Right atrium auricular region (tissue), 2 donors: ENCODE measurements at regions not wholly inside any gene's neighbourhood (a gene's known extent, or its start where the extent isn't known, plus 50 kb on each side); places are given as distances from the start of the nearest gene placed in this dataset.
"Not testable (repeated sequence)": the region's sequence is repeated elsewhere in the genome, so short reads cannot be mapped to it uniquely, and the experiment has no call there.

Experiments used
- DNase-seq: peaks from one replicate; pipeline ENCODE4 v3.0.0-alpha.2; 2019; ENCODE audit warnings: low spot score
- H3K27ac ChIP-seq, 2 donors: fragments of 200-600 bp; sonication (generic); 1 replicate in 1 of 2; 2 replicates in 1 of 2; pipeline ENCODE4 v1.5.1; 2016 to 2019
- H3K27me3 ChIP-seq, 2 donors: fragments of 200-600 bp; sonication (generic); one replicate each; pipeline versions ENCODE4 v1.5.1 to v1.6.0; 2017 to 2019
- H3K36me3 ChIP-seq: fragments of 200-600 bp; sonication (generic); one replicate; pipeline ENCODE4 v1.5.1; 2016
- H3K4me1 ChIP-seq, 2 donors: fragments of 200-600 bp; sonication (generic); one replicate each; pipeline versions ENCODE4 v1.5.1 to v1.6.0; 2017 to 2019
- H3K4me3 ChIP-seq, 2 donors: fragments of 200-600 bp; sonication (generic); 1 replicate in 1 of 2; 2 replicates in 1 of 2; pipeline ENCODE4 v1.5.1; 2017 to 2019; ENCODE audit warnings: mild to moderate bottlenecking in 1 of 2, moderate library complexity in 1 of 2
- H3K9me3 ChIP-seq, 2 donors: fragments of 200-600 bp; sonication (generic); one replicate each; pipeline ENCODE4 v1.5.1; 2019
- TF ChIP-seq, protein P1 (sequence below), 2 donors: fragments of 200-600 bp; sonication (generic); IDR thresholded peaks; one replicate each; pipeline ENCODE4 v1.5.1; 2019; ENCODE audit warnings: antibody characterized with exemption in 2 of 2

GRCh38 chr6:126204126-126204525 is 135.8 kb upstream of the CENPW start:
- no peak for DNase-seq
- H3K36me3 ChIP-seq, result no peaks in the 10 kb centered on the region
- no peaks in the 10 kb centered on the region for H3K4me1 ChIP-seq

GRCh38 chr6:126204598-126204997 is 135.3 kb upstream of the CENPW start:
- Histone ChIP-seq H3K27ac (no peak overlapping the region), H3K4me1 (no peaks in the 10 kb centered on the region), H3K4me3 (no peak overlapping the region), H3K9me3 (no peaks in the 10 kb centered on the region), H3K36me3 (no peaks in the 10 kb centered on the region), H3K27me3 (no peaks in the 10 kb centered on the region)
- TF ChIP-seq, protein P1, sequence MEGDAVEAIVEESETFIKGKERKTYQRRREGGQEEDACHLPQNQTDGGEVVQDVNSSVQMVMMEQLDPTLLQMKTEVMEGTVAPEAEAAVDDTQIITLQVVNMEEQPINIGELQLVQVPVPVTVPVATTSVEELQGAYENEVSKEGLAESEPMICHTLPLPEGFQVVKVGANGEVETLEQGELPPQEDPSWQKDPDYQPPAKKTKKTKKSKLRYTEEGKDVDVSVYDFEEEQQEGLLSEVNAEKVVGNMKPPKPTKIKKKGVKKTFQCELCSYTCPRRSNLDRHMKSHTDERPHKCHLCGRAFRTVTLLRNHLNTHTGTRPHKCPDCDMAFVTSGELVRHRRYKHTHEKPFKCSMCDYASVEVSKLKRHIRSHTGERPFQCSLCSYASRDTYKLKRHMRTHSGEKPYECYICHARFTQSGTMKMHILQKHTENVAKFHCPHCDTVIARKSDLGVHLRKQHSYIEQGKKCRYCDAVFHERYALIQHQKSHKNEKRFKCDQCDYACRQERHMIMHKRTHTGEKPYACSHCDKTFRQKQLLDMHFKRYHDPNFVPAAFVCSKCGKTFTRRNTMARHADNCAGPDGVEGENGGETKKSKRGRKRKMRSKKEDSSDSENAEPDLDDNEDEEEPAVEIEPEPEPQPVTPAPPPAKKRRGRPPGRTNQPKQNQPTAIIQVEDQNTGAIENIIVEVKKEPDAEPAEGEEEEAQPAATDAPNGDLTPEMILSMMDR (IDR thresholded peaks at IDR 0.05), result no peak
- DNase-seq, result no peak

More at GRCh38 chr6:126204126-126204525, 135.8 kb upstream of the CENPW start:
- H3K4me3 ChIP-seq, result no peak overlapping the region
- H3K27me3 ChIP-seq, result no peaks in the 10 kb centered on the region
- no peak overlapping the region for H3K27ac ChIP-seq
- TF ChIP-seq, protein P1 (IDR thresholded peaks at IDR 0.05), result no peak
- no peaks in the 10 kb centered on the region for H3K9me3 ChIP-seq

DNA sequence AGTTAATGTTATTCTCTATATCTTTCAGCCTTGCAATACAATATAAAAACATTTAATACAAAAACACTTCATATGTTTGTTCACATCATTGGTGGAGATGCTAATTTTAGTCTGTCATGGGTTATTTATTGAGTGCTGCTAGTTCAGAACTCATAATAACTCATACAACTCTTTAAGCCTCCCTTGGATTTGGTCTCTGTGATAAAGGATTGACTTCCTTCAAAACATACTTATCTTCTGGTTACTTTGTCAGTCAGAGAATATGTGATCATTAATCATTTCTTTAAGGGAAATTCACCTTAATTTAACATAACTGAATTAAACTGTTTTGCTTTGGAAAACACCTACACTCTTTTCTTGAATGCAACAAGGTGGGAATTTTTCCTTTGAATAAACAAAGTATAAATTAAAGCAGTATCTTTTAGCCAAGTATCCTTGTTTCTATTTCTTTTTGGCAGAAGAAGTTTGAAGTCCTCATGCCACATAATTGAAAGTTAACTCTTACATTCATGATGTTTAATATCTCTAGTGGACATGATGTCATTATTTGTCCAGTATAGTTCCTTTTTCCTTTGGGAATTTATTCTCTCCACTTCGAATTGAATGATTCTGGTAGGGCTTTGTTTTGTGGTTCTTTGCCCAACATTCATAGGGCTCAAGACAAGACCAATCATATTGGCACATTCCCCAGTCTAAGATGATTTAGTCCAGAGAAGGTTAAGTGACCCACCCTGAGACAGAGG is 133.2 kb upstream of the CENPW start:
- H3K27ac ChIP-seq, result no peak overlapping the region
- H3K9me3 ChIP-seq, result no peaks in the 10 kb centered on the region
- TF ChIP-seq, protein P1 (IDR thresholded peaks at IDR 0.05), result no peak
- no peak for DNase-seq
- H3K4me1 ChIP-seq, result no peaks in the 10 kb centered on the region
- no peak overlapping the region for H3K4me3 ChIP-seq
- no peaks in the 10 kb centered on the region for H3K27me3 ChIP-seq
- no peaks in the 10 kb centered on the region for H3K36me3 ChIP-seq

DNA sequence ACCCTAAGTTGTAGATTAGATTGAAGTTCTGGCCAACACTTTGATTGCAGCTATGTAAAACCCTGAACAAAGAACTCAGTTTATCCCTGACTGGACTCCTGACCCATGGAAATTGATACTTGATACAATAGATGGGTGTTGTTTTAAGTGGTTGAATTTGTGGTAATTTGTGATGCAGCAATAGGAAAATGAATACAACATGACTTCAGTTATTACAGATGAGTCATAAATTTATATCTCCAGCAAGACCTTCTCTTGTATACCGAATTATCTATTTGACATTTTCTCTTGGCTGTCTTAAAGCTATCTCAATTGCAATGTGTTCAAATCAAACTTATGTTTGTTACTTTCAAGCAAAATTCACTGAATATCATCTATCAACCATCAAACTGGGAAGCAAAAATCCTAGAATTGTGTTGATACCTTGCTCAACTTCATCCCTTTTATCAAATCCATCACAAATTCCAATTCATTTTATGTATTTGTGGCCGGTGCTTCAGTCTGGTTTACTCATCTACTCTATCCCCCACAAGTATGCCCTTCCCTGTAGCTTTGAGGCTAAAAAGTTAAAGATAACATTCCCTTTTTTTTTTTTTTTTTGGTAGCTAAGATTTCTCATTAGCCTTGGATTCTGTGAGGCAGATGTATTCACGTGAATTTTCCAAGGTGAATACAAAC is 129.4 kb upstream of the CENPW start:
- H3K27ac ChIP-seq, result no peak overlapping the region
- TF ChIP-seq, protein P1 (IDR thresholded peaks at IDR 0.05), result no peak
- H3K9me3 ChIP-seq, result no peaks in the 10 kb centered on the region
- no peaks in the 10 kb centered on the region for H3K4me1 ChIP-seq
- H3K27me3 ChIP-seq, result no peaks in the 10 kb centered on the region
- H3K4me3 ChIP-seq, result no peak overlapping the region
- H3K36me3 ChIP-seq, result no peaks in the 10 kb centered on the region
- no peak for DNase-seq

- H3K4me1 ChIP-seq, result no peaks in the 10 kb centered on the region
- TF ChIP-seq, protein P1 (IDR thresholded peaks at IDR 0.05), result no peak
- no peaks in the 10 kb centered on the region for H3K9me3 ChIP-seq
- H3K4me3 ChIP-seq, result no peak overlapping the region
- H3K36me3 ChIP-seq, result no peaks in the 10 kb centered on the region
- H3K27ac ChIP-seq, result no peak overlapping the region
- no peaks in the 10 kb centered on the region for H3K27me3 ChIP-seq
- DNase-seq, result no peak
Measured at GRCh38 chr6:126217497-126217896, 122.4 kb upstream of the CENPW start.

- H3K9me3 ChIP-seq, H3K27me3 ChIP-seq, DNase-seq, H3K4me3 ChIP-seq, H3K36me3 ChIP-seq, H3K4me1 ChIP-seq, H3K27ac ChIP-seq: not testable (repeated sequence)
Measured at GRCh38 chr6:126220901-126221300, 119.0 kb upstream of the CENPW start.
